GM13977 (cell line): ENCODE measurements at regions not wholly inside any gene's neighbourhood (a gene's known extent, or its start where the extent isn't known, plus 50 kb on each side); places are given as distances from the start of the nearest gene placed in this dataset.

Source experiments
- DNase-seq: peaks from one replicate; pipeline ENCODE4 v3.0.0; 2012; ENCODE audit warnings: low spot score
- CTCF ChIP-seq: IDR thresholded peaks from 2 replicates; pipeline ENCODE4 v1.5.1; 2012; ENCODE audit warnings: mild to moderate bottlenecking, control low read depth; ENCODE audit not compliant: insufficient read depth; ENCODE audit errors: extremely low read depth, missing control alignments
- in situ Hi-C: fragments of 300-500 bp; cut with MboI; formaldehyde crosslinking; loops from one replicate; pipeline ENCODE4 v1.12.0; 2022; ENCODE audit warnings: low sequenced_read_pairs, low pct_unique_long_range_greater_than_20kb, mixed read lengths, inconsistent platforms; ENCODE audit not compliant: unreplicated experiment

DNA sequence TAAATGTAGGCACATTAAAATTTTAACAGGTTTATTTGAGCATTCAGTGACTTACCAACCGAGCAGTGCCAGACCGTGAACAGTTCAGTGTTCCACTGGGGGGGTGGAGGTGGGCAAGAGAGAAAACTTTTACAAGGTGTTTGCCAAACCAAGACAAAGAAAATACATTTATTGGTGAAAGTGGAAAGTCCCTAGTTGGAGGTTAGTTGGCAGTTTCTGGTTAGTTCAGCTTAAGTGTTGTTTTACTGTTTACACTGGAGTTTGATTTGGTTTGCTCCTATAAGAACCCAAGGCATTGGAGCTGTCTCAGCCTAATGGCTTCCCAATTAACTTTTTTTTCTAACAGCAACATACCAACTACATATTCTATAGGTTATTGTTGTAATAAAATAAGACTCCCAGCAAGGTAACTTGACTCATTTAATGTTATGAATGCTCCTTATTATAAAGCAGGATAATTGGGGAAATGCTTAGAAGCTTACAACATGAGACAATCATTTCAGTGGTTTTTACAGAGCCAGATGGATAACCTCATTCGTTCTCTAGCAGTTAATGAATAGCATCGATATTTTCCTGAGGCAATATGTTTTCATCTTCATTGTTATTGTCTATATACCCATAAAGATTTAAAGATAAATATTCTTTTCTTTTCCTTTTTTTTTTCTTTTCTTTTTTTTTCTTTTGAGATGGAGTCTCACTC, 115.8 kb downstream of the ETNK1 start:
- in situ Hi-C loops: no loop called here
- TF ChIP-seq CTCF: no peak

GRCh38 chr12:22743700-22744099, 118.7 kb downstream of the ETNK1 start:
- no peak for TF ChIP-seq CTCF
- no peak for DNase-seq
- in situ Hi-C loops: no loop called here

More for the DNA sequence above, 115.8 kb downstream of the ETNK1 start:
- no peak for DNase-seq

DNA sequence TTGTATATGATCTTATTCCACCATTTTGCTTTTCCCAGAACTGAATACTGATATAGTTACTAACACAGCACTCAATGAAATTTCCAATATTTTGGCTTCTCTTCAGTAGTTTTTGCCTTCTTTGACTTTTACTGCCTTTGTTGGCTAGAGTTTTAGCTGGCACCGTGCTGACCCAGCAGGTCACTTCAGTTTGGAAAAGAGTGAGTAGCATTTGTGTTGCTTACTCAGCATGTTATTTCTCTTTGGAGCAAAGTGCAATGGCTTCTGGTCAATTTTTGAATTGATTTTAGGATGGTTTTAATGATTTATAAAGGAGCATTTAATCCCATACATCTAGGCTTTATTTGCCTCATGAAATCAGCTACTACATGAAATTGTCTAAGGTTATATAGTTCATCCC, 119.2 kb downstream of the ETNK1 start:
- no peak for TF ChIP-seq CTCF
- no peak for DNase-seq
- in situ Hi-C loops: no loop called here

GRCh38 chr12:22746720-22747119, 121.7 kb downstream of the ETNK1 start:
- in situ Hi-C loops: no loop called here
- no peak for TF ChIP-seq CTCF
- DNase-seq: no peak

DNA sequence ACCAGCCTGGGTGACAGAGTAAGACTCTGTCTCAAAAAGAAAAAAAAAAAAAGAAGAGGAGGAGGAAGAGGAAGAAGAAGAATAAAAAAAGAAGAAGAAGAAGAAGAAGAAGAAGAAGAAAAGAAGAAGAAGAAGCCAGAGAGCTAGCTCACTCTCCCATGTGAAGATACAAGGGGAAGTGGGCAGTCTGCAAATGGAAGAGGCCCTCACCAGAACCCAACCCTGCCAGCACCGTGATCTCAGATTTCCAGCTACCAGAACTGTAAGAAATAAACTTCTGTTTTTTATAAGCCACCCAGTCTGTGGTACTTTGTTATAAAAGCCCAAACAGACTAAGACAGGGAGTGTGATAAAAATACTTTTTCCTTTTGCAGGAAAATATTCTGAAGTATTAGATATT, 130.7 kb downstream of the ETNK1 start:
- DNase-seq: no peak
- in situ Hi-C loops: no loop called here
- TF ChIP-seq CTCF: no peak

DNA sequence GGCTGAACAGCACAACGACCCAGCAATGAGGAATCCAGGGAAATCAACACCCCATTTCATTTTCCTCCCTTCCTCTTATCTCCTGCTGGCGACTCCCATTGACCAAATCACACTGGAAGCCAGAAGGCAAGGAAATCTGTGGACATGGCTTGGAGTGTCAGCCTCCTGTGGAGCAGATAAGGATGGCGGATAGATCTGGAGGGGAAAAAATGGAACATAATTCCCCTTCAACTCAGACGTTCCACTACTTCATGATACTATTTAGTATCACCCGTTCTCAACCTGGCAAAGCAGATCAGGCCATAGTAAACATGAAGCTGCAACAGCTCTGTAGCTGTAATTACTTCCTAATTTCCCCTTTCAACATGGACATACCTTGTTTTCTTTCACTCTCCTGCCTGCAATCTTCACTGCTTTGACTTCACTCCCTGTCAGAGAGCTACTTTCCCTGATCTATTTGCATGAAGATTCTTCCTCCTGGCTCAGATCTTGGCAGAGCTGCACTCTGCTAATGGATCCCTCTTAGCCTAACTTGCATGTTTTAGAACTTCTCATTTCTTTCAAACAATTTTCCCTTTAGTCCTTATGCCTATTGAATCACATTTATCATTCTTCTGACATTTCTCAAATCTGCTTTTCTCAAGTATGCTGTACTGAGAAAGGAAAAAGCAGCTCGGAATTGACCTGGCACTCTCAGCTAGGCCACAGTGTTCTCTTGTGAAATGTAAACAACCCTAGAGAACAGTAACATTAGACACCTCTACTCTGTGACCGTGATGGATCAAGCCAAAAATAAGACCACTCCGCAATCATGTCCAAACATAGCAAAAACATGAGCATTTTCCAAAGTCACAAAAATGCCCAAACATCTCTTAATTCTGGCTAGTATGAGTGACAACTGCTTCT, 135.1 kb downstream of the ETNK1 start:
- TF ChIP-seq CTCF: no peak
- in situ Hi-C loops: no loop called here
- no peak for DNase-seq
